ENCODE measurements at regions not wholly inside any gene's neighbourhood (a gene's known extent, or its start where the extent isn't known, plus 50 kb on each side); places are given as distances from the start of the nearest gene placed in this dataset.

DNA sequence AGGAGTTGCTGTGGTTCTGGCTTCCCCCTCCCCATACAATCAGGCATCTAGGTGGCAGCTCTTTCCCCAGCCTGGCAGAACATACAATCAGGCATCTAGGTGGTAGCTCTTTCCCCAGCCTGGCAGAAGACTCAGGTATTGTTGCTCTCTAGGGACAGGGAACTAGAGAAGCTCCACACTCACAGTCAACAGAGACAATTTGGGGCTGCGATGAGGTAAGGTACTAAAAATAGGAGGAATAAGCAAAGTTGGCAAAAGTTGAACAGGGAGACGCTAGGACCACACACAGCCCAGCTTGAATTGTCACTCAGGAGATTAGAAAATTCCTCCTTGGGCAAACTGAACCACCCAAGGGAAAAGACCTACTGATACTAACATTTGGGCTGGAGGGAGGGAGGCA is 315.5 kb upstream of the CDH5 start (continued):
- TF ChIP-seq, protein P1, sequence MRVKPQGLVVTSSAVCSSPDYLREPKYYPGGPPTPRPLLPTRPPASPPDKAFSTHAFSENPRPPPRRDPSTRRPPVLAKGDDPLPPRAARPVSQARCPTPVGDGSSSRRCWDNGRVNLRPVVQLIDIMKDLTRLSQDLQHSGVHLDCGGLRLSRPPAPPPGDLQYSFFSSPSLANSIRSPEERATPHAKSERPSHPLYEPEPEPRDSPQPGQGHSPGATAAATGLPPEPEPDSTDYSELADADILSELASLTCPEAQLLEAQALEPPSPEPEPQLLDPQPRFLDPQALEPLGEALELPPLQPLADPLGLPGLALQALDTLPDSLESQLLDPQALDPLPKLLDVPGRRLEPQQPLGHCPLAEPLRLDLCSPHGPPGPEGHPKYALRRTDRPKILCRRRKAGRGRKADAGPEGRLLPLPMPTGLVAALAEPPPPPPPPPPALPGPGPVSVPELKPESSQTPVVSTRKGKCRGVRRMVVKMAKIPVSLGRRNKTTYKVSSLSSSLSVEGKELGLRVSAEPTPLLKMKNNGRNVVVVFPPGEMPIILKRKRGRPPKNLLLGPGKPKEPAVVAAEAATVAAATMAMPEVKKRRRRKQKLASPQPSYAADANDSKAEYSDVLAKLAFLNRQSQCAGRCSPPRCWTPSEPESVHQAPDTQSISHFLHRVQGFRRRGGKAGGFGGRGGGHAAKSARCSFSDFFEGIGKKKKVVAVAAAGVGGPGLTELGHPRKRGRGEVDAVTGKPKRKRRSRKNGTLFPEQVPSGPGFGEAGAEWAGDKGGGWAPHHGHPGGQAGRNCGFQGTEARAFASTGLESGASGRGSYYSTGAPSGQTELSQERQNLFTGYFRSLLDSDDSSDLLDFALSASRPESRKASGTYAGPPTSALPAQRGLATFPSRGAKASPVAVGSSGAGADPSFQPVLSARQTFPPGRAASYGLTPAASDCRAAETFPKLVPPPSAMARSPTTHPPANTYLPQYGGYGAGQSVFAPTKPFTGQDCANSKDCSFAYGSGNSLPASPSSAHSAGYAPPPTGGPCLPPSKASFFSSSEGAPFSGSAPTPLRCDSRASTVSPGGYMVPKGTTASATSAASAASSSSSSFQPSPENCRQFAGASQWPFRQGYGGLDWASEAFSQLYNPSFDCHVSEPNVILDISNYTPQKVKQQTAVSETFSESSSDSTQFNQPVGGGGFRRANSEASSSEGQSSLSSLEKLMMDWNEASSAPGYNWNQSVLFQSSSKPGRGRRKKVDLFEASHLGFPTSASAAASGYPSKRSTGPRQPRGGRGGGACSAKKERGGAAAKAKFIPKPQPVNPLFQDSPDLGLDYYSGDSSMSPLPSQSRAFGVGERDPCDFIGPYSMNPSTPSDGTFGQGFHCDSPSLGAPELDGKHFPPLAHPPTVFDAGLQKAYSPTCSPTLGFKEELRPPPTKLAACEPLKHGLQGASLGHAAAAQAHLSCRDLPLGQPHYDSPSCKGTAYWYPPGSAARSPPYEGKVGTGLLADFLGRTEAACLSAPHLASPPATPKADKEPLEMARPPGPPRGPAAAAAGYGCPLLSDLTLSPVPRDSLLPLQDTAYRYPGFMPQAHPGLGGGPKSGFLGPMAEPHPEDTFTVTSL (CRISPR knock-in tag; IDR thresholded peaks at IDR 0.05; ENCODE audit: borderline replicate concordance), result no peak
- TF ChIP-seq, protein P2, sequence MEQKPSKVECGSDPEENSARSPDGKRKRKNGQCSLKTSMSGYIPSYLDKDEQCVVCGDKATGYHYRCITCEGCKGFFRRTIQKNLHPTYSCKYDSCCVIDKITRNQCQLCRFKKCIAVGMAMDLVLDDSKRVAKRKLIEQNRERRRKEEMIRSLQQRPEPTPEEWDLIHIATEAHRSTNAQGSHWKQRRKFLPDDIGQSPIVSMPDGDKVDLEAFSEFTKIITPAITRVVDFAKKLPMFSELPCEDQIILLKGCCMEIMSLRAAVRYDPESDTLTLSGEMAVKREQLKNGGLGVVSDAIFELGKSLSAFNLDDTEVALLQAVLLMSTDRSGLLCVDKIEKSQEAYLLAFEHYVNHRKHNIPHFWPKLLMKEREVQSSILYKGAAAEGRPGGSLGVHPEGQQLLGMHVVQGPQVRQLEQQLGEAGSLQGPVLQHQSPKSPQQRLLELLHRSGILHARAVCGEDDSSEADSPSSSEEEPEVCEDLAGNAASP (CRISPR knock-in tag; IDR thresholded peaks at IDR 0.05; ENCODE audit: borderline replicate concordance), result no peak
- TF ChIP-seq EED (CRISPR knock-in tag; IDR thresholded peaks at IDR 0.05) (no peak), ZFY (CRISPR knock-in tag; IDR thresholded peaks at IDR 0.05) (no peak), ZNF180 (CRISPR knock-in tag; IDR thresholded peaks at IDR 0.05; ENCODE audit: borderline replicate concordance, low read depth) (no peak), ZNF17 (CRISPR knock-in tag; IDR thresholded peaks at IDR 0.05) (no peak), FOXA3 (CRISPR knock-in tag; IDR thresholded peaks at IDR 0.05) (no peak), TCF12 (IDR thresholded peaks at IDR 0.05) (no peak), TCF12 (CRISPR knock-in tag; IDR thresholded peaks at IDR 0.05) (no peak), PAX8 (CRISPR knock-in tag; IDR thresholded peaks at IDR 0.05; ENCODE audit: borderline replicate concordance) (no peak)
